Psoas muscle (tissue), 7 donors: ENCODE measurements at regions not wholly inside any gene's neighbourhood (a gene's known extent, or its start where the extent isn't known, plus 50 kb on each side); places are given as distances from the start of the nearest gene placed in this dataset.

Experiments used
- ATAC-seq, 4 donors: fragments of 200-7000 bp; cut with Tn5 transposase; one replicate each; pipeline ENCODE4 v1.9.1; 2020; ENCODE audit warnings: moderate library complexity in 3 of 4, mild to moderate bottlenecking in 2 of 4
- DNase-seq, 2 donors: peaks; one replicate each; pipeline ENCODE4 v3.0.0-alpha.2; 2020
- H3K27ac ChIP-seq: fragments of 200-600 bp; one replicate; pipeline ENCODE4 v1.8.0; 2022
- H3K27me3 ChIP-seq, 3 donors: fragments of 200-600 bp in 1 of 3; one replicate each; pipeline versions ENCODE4 v1.6.1 to v1.8.0; 2013 to 2022; ENCODE audit warnings: low read length in 2 of 3, mild to moderate bottlenecking in 2 of 3, moderate library complexity in 1 of 3; ENCODE audit not compliant: insufficient read depth in 3 of 3
- H3K36me3 ChIP-seq, 2 donors: fragments of 200-600 bp in 1 of 2; one replicate each; pipeline versions ENCODE4 v1.6.1 to v1.8.0; 2013 to 2022; ENCODE audit warnings: low read depth in 1 of 2, mild to moderate bottlenecking in 1 of 2, moderate library complexity in 1 of 2; ENCODE audit not compliant: insufficient read depth in 1 of 2
- H3K4me1 ChIP-seq: fragments of 200-600 bp; one replicate; pipeline ENCODE4 v1.8.0; 2022
- H3K4me3 ChIP-seq: fragments of 200-600 bp; one replicate; pipeline ENCODE4 v1.8.0; 2022; ENCODE audit warnings: mild to moderate bottlenecking
- H3K9me3 ChIP-seq: fragments of 200-600 bp; one replicate; pipeline ENCODE4 v1.8.0; 2022
- WGBS, 3 donors: extraction: QIAGEN DNeasy Blood & Tissue Kit; methylation state at CpG; one replicate each; pipeline versions ENCODE4 v1.1.6 to v1.1.7; 2013; 5-methylcytosine and 5-hydroxymethylcytosine counted together
- intact Hi-C, 2 donors: fragments of 100-400 bp; cut with DNase I; formaldehyde crosslinking; loops; one replicate each; pipeline versions ENCODE4 v1.11.0 to v1.14.2; 2022
- TF ChIP-seq, protein P1 (sequence below): fragments of 200-600 bp; IDR thresholded peaks from one replicate; pipeline ENCODE4 v1.8.0; 2022; ENCODE audit warnings: antibody characterized with exemption
- donor health status: healthy with polysubstance abuse.
- donor health status: DM: no; HTN: no; CAD: no; lungs with moderate emphysema.
- donor health status: Bipolar disorder and iron deficiency.
- donor health status: healthy.
- donor health status: DM: yes; HTN: yes; CAD: no.
- donor health status: DM: no; HTN: no; CAD: no.
- donor health status: DM: yes; HTN: yes; CAD: no.

DNA sequence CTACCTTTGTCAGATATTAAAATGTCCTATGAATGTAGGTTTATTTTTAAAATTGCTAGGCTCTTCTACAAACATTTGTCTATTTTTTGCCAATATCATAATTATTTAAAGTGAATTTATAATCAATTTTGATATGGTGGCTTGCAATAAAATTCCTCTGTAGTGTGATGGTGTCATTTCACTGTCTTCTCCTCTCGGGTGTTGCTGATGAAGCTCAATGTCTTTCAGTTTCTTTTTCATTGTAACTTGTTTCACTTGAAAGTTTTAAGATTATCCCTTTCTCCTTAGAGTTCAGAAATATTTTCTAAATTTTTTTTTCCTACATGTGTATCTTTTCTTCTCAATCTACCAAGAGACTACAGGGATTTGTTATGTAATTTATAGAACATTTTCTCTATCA lies 267.1 kb upstream of the EDNRB start:
- WGBS, 3 donors = 46 to 70% (median 53%) methylated on average over 1 of the region's 1 CpG
- no peak for DNase-seq
- intact Hi-C loops = no loop called here
- Histone ChIP-seq H3K27me3 (no peaks in the 10 kb centered on the region), H3K4me3 (no peak overlapping the region), H3K4me1 (no peaks in the 10 kb centered on the region), H3K36me3 (no peaks in the 10 kb centered on the region), H3K9me3 (peaks cover 6% of the 10 kb centered on the region), H3K27ac (no peak overlapping the region)
- TF ChIP-seq, protein P1, sequence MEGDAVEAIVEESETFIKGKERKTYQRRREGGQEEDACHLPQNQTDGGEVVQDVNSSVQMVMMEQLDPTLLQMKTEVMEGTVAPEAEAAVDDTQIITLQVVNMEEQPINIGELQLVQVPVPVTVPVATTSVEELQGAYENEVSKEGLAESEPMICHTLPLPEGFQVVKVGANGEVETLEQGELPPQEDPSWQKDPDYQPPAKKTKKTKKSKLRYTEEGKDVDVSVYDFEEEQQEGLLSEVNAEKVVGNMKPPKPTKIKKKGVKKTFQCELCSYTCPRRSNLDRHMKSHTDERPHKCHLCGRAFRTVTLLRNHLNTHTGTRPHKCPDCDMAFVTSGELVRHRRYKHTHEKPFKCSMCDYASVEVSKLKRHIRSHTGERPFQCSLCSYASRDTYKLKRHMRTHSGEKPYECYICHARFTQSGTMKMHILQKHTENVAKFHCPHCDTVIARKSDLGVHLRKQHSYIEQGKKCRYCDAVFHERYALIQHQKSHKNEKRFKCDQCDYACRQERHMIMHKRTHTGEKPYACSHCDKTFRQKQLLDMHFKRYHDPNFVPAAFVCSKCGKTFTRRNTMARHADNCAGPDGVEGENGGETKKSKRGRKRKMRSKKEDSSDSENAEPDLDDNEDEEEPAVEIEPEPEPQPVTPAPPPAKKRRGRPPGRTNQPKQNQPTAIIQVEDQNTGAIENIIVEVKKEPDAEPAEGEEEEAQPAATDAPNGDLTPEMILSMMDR = no peak
- ATAC-seq = no peak

DNA sequence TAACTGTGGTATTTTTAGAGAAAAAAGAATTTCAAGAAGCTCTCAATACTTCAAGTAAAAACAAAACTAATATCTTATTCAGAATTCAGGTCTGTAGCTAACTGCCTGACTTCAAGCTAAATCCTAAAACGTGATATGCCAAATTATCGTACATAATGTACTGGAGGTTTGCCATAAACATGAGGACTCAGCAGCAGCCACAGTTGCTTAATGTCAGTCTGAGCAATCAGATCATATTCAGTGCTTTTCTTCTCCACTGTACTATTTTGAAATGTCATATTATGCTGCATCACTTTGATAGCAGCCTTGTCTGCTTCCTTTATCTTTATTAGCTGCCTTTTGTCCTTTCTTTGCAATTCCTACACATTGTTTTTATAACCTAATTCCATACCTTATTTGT lies 265.1 kb upstream of the EDNRB start:
- intact Hi-C loops = no loop called here
- no peaks in the 10 kb centered on the region for H3K27me3 ChIP-seq
- no peak for ATAC-seq
- TF ChIP-seq, protein P1 = no peak
- H3K27ac ChIP-seq = no peak overlapping the region
- no peak for DNase-seq
- H3K4me3 ChIP-seq = no peak overlapping the region
- H3K36me3 ChIP-seq = no peaks in the 10 kb centered on the region
- no peaks in the 10 kb centered on the region for H3K4me1 ChIP-seq
- 12 to 28% (median 23%) methylated on average over 2 of the region's 2 CpGs for WGBS, 3 donors
- H3K9me3 ChIP-seq = peaks cover 6% of the 10 kb centered on the region

DNA sequence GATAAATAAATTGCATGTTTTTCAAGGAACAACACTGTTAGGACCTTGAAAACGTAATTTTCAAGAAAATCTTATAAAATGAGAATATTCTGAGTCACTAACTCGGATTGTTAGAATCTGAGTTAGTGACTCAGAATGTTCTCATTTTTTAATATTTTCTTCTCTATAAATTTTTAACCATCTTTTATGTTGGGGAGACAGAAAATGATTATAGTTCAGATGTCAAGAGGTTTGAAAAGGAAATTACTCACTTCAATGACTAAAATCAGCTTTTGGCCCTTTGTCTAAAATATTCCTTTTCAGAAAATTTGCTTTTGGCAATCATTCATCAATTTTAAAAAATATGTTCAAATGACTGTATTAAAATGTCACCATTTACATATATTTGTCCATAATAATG lies 264.2 kb upstream of the EDNRB start:
- TF ChIP-seq, protein P1 = no peak
- DNase-seq (no peak), ATAC-seq (no peak)
- Histone ChIP-seq H3K36me3 (no peaks in the 10 kb centered on the region), H3K4me1 (no peaks in the 10 kb centered on the region), H3K27me3 (no peaks in the 10 kb centered on the region), H3K27ac (no peak overlapping the region), H3K9me3 (peaks cover 6% of the 10 kb centered on the region), H3K4me3 (no peak overlapping the region)
- intact Hi-C loops = no loop called here
- 76 to 82% (median 77%) methylated on average over 2 of the region's 2 CpGs for WGBS, 3 donors

DNA sequence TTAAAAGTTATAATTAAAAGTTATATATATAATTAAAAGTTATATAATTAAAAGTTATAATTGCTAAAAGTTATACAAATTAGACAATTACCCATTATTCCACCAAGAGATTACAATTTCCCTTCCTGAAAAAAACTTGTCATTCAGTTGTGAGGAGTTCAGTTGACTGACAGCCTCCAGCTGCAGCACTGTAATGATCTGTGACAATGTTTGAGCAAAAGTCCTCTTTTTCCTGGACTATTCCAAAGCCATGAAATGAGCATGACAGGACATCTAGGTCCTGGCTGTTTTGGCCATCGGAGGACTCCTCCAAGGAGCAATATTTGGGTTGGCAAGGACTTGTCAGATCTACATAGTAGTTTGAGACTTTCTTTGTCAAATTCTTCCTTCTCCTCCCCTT lies 258.7 kb upstream of the EDNRB start:
- H3K4me1 ChIP-seq = no peaks in the 10 kb centered on the region
- no peak overlapping the region for H3K27ac ChIP-seq
- TF ChIP-seq, protein P1 = no peak
- no peaks in the 10 kb centered on the region for H3K36me3 ChIP-seq
- intact Hi-C loops = no loop called here
- H3K4me3 ChIP-seq = no peak overlapping the region
- DNase-seq (no peak), ATAC-seq (no peak)
- no peaks in the 10 kb centered on the region for H3K9me3 ChIP-seq
- 30 to 40% (median 39%) methylated on average over 1 of the region's 1 CpG for WGBS, 3 donors
- H3K27me3 ChIP-seq = no peaks in the 10 kb centered on the region

DNA sequence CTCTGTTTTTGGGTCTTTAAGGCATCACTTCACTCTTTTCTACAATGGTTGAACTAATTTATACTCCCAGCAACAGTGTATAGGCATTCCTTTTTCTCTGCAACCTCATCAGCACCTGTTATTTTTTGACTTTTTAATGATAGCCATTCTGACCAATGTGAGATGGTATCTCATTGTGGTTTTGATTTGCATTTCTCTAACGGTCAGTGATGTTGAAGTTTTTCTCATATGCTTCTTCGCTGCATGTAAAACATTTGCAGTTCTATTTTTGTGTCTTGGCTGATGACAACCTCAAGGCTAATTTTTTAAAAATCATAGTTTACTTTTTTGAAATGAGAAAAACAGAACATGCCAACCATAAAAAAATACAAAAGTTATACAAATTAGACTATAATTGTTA lies 258.2 kb upstream of the EDNRB start:
- intact Hi-C loops = no loop called here
- no peaks in the 10 kb centered on the region for H3K36me3 ChIP-seq
- DNase-seq = no peak
- ATAC-seq = no peak
- TF ChIP-seq, protein P1 = no peak
- 30 to 60% (median 35%) methylated on average over 2 of the region's 2 CpGs for WGBS, 3 donors
- H3K27me3 ChIP-seq = no peaks in the 10 kb centered on the region
- no peak overlapping the region for H3K27ac ChIP-seq
- H3K9me3 ChIP-seq = no peaks in the 10 kb centered on the region
- no peaks in the 10 kb centered on the region for H3K4me1 ChIP-seq
- no peak overlapping the region for H3K4me3 ChIP-seq
